ENCODE measurements at regions not wholly inside any gene's neighbourhood (a gene's known extent, or its start where the extent isn't known, plus 50 kb on each side); places are given as distances from the start of the nearest gene placed in this dataset.

GRCh38 chr2:204495381-204495780 is 49.9 kb upstream of the PARD3B start:
- no peak for DNase-seq
